ENCODE measurements at regions not wholly inside any gene's neighbourhood (a gene's known extent, or its start where the extent isn't known, plus 50 kb on each side); places are given as distances from the start of the nearest gene placed in this dataset.

- Histone ChIP-seq H4K20me1 (ENCODE audit: control insufficient read depth, insufficient read depth) (no peaks in the 10 kb centered on the region), H3K79me2 (ENCODE audit: control insufficient read depth, insufficient read depth, low read length) (no peaks in the 10 kb centered on the region), H3K9me3 (replicated peaks; ENCODE audit: control insufficient read depth, insufficient read depth, low read length) (no peaks in the 10 kb centered on the region), H3K4me1 (ENCODE audit: control insufficient read depth, insufficient read depth, low read length) (no peaks in the 10 kb centered on the region), H3K27me3 (replicated peaks in 1 of 2; ENCODE audit: control insufficient read depth in 2 of 2, insufficient read depth in 2 of 2, low read length in 1 of 2) (no peaks in the 10 kb centered on the region), H2AFZ (ENCODE audit: control insufficient read depth, low read depth, low read length) (no peak overlapping the region), H3K9ac (ENCODE audit: control insufficient read depth, insufficient read depth, low read length) (no peak overlapping the region), H3K4me2 (ENCODE audit: control insufficient read depth, insufficient read depth) (no peak overlapping the region), H3K36me3 (ENCODE audit: control insufficient read depth in 2 of 2, insufficient read depth in 2 of 2, low read length in 1 of 2) (no peaks in the 10 kb centered on the region), H3K4me3 (no peak overlapping the region), H3K27ac (ENCODE audit: control insufficient read depth, insufficient read depth) (no peak overlapping the region)
- RAD21 ChIA-PET (ENCODE audit: unreplicated experiment), result no interaction called here
- CTCF ChIA-PET, result no interaction called here
- TF ChIP-seq HDAC2 (IDR thresholded peaks at IDR 0.05) (no peak), NFYB (IDR thresholded peaks at IDR 0.05; ENCODE audit: insufficient read depth, low read depth, low read length) (no peak), SIX5 (IDR thresholded peaks at IDR 0.05; ENCODE audit: low read depth, low read length, severe bottlenecking) (no peak), RB1 (IDR thresholded peaks at IDR 0.05; ENCODE audit: borderline replicate concordance) (no peak), SMAD1 (IDR thresholded peaks at IDR 0.05; ENCODE audit: low read depth, partially characterized antibody) (no peak), EGR1 (IDR thresholded peaks at IDR 0.05; ENCODE audit: borderline replicate concordance in 1 of 2, low read depth in 2 of 2, low read length in 2 of 2) (no peak)
- in situ Hi-C loops (cut with MboI) (loop anchor here (25.0 kb wide), 1 partner anchor 1308 kb away; no protein-coding TSS in a partner anchor), intact Hi-C loops (cut with micrococcal nuclease; ENCODE audit: unreplicated experiment) (no loop called here)
- POLR2A ChIA-PET, result no interaction called here
- SMC1A ChIA-PET (ENCODE audit: uncharacterized antibody, unreplicated experiment), result no interaction called here
- ATAC-seq (no peak), FAIRE-seq (no peak), DNase-seq (ENCODE audit: low read depth, low spot score) (no peak)
- BruUV-seq (replicated peaks), result no TSS peak
Measured at GRCh38 chr7:119254742-119255141, 1018.2 kb upstream of the KCND2 start.

- no TSS peak for BruUV-seq (replicated peaks)
- no peak for ATAC-seq
- ChIA-PET SMC1A (ENCODE audit: uncharacterized antibody, unreplicated experiment) (interaction anchor here (0.6 kb wide), 1 partner anchor 15 kb away, joined by 3 read pairs; no protein-coding TSS in a partner anchor), CTCF (no interaction called here), POLR2A (no interaction called here), RAD21 (ENCODE audit: unreplicated experiment) (no interaction called here)
- Histone ChIP-seq H2AFZ (ENCODE audit: control insufficient read depth, low read depth, low read length) (no peak overlapping the region), H4K20me1 (ENCODE audit: control insufficient read depth, insufficient read depth) (no peaks in the 10 kb centered on the region), H3K4me3 (no peak overlapping the region), H3K4me1 (ENCODE audit: control insufficient read depth, insufficient read depth, low read length) (no peaks in the 10 kb centered on the region), H3K9me3 (replicated peaks; ENCODE audit: control insufficient read depth, insufficient read depth, low read length) (no peaks in the 10 kb centered on the region), H3K36me3 (ENCODE audit: control insufficient read depth in 2 of 2, insufficient read depth in 2 of 2, low read length in 1 of 2) (no peaks in the 10 kb centered on the region), H3K27ac (ENCODE audit: control insufficient read depth, insufficient read depth) (no peak overlapping the region), H3K27me3 (replicated peaks in 1 of 2; ENCODE audit: control insufficient read depth in 2 of 2, insufficient read depth in 2 of 2, low read length in 1 of 2) (no peaks in the 10 kb centered on the region), H3K4me2 (ENCODE audit: control insufficient read depth, insufficient read depth) (no peak overlapping the region), H3K79me2 (ENCODE audit: control insufficient read depth, insufficient read depth, low read length) (no peaks in the 10 kb centered on the region), H3K9ac (ENCODE audit: control insufficient read depth, insufficient read depth, low read length) (no peak overlapping the region)
- TF ChIP-seq E2F4 (IDR thresholded peaks at IDR 0.05; ENCODE audit: low read depth, low read length) (no peak), TCF12 (IDR thresholded peaks at IDR 0.05; ENCODE audit: low read depth, low read length) (no peak), CBX5 (IDR thresholded peaks at IDR 0.05; ENCODE audit: low read depth) (no peak), SMAD5 (IDR thresholded peaks at IDR 0.05; ENCODE audit: low read depth) (no peak), NBN (IDR thresholded peaks at IDR 0.05) (no peak), SKIL (IDR thresholded peaks at IDR 0.05; ENCODE audit: low read depth, poor library complexity, severe bottlenecking) (no peak), ZSCAN29 (IDR thresholded peaks at IDR 0.05) (no peak)
- in situ Hi-C loops (cut with MboI) (loop anchor here (25.0 kb wide), 1 partner anchor 1306 kb away; no protein-coding TSS in a partner anchor), intact Hi-C loops (cut with micrococcal nuclease; ENCODE audit: unreplicated experiment) (no loop called here)
- no peak for FAIRE-seq
- no peak for DNase-seq (ENCODE audit: low read depth, low spot score)
Measured at GRCh38 chr7:119256001-119256400, 1017.0 kb upstream of the KCND2 start.
